GM12874 (cell line): ENCODE measurements at regions not wholly inside any gene's neighbourhood (a gene's known extent, or its start where the extent isn't known, plus 50 kb on each side); places are given as distances from the start of the nearest gene placed in this dataset.

Source experiments
- TF ChIP-seq, protein P1 (sequence below): IDR thresholded peaks from 2 replicates; pipeline ENCODE4 v1.5.1; 2011; ENCODE audit warnings: low read depth, mild to moderate bottlenecking, control low read depth, low read length, moderate library complexity; ENCODE audit not compliant: insufficient read depth

DNA sequence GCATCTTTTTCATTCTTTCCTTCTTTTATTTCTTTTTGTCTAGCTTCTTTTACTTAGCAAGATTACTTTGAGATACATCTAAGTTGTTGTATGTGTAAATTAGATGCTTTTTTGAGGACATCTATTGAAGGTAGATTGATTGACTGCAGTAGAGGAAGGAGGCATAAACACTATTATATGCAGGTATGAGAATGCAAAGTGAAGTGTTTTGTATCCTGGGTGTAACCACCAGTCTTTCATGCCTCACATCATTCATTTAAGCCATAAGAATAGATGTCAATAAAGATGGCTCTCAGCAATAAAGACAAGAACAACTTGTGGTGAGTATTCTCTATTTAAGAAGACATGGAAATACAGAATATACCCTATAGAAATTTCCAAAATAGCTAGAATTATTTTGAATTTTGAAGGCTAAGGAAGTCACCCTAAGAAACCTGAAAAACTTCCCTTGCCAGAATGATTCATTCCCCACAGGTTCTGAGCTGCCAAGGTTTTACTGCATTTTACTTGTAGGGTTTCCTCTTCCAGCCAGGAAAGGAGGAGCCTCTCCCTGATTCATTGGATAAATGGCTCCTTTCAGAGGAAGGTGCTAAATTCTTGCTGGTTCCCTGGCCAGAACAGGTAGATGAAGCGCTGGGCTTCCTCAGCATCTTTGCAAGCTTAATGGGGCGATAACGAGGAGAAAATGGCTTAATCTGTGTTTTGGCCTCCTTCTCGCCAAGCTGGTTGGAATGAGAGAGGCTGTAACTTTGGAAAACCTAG, 279.8 kb upstream of the SLC14A2 start:
- TF ChIP-seq, protein P1, sequence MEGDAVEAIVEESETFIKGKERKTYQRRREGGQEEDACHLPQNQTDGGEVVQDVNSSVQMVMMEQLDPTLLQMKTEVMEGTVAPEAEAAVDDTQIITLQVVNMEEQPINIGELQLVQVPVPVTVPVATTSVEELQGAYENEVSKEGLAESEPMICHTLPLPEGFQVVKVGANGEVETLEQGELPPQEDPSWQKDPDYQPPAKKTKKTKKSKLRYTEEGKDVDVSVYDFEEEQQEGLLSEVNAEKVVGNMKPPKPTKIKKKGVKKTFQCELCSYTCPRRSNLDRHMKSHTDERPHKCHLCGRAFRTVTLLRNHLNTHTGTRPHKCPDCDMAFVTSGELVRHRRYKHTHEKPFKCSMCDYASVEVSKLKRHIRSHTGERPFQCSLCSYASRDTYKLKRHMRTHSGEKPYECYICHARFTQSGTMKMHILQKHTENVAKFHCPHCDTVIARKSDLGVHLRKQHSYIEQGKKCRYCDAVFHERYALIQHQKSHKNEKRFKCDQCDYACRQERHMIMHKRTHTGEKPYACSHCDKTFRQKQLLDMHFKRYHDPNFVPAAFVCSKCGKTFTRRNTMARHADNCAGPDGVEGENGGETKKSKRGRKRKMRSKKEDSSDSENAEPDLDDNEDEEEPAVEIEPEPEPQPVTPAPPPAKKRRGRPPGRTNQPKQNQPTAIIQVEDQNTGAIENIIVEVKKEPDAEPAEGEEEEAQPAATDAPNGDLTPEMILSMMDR = no peak

DNA sequence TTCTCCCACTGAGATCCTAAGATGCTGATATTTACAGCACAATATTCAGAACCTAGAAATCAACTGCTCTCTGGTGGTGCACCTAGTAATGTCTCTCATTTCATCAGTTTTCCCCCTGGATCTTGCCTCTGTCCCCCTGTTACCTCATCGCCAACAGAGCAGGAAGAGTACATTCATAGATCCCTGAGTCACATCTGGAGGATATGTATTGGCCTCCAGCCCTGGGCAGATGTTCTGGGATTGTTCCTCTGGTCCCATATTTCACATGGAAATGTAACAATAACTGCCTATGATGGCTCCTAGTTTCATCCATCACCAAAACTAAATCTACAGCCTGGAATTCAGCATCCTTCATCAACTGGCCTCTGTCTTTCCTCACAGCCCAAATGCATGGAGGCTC, 278.8 kb upstream of the SLC14A2 start:
- TF ChIP-seq, protein P1 = no peak

DNA sequence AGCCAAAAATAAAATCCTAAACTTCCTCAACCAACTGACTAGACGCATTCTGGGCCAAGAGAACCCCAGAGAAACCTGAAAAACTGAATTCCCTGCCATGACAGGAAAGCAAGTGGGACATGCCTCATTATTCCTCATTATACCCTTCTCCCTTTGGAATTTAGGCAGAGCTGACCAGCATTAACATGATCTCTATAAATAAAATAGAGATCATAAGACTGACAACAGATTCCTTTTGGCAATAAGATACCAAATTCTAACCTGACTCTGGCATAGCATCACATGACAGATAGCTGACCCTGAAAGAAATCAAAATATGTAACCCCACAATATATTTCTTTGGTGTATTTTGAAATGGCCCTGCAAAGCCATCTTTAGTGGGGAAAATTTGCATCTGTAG, 277.8 kb upstream of the SLC14A2 start:
- TF ChIP-seq, protein P1 = no peak

DNA sequence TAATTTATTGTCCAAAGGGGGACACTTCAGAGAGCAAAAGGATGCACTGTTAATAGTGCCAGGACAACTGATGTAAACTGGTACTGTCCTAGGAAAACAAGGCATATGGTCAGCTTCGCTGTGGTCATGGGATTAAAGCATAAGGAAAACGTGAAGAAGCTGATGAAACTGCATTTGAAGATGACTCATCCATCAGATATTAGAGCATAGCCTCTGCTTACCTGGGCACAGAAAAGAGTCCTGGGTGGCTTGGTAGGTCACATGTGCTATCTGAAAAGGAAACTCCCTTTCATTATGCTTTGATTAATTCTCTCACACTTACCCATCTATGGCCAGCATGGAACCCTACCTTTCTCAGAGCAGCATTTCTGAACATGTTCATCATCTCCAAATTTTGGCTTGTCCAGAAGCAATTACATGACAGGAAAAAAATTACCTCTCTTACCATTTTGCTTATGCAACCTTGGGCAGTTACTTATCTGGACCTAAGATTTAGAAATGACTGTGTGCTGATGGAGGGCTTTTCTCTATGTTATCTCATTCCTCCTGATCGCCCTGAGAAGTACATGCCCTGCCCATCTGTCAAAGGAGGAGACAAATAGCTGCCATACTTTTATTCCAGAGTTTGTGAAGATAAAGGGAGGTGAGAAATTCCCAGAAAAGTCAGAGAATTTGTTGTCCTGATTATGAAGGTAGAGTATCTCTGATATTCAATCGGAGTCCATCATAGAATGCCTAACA, 275.3 kb upstream of the SLC14A2 start:
- TF ChIP-seq, protein P1 = no peak

DNA sequence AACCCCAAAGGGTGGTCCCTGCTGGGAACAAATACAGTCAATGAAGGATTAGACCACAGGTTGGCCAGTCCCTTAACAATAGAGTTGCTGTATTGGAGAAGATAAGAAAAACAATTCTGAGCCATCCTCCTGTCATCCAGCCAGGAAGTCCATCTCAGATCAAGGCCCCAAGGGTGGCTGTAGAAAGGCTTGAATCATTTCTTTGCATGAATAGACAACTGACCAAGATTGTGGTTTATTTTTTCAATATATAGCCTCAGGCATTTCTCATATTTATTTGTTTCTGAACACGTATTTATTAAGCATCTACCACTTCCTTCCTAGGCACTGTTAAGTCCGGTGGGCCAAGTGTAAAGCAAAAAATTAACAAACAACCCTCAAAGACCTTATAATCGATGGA, 274.4 kb upstream of the SLC14A2 start:
- TF ChIP-seq, protein P1 = no peak

DNA sequence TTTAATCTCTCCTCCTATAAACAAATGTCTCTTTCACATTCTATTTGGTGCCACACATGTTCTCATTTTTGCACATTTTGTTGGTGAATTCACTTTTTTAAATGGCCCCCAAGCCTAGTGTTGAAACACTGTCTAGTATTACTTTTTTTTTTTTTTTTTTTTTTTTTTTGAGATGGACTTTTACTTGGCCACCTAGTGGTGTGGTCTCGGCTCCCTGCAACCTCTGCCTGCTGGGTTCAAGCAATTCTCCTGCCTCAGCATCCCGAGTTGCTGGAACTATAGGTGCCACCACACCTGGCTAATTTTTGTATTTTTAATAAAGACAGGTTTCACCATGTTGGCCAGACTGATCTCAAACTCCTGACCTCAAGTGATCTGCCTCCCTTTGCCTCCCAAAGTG, 273.8 kb upstream of the SLC14A2 start:
- TF ChIP-seq, protein P1 = no peak

DNA sequence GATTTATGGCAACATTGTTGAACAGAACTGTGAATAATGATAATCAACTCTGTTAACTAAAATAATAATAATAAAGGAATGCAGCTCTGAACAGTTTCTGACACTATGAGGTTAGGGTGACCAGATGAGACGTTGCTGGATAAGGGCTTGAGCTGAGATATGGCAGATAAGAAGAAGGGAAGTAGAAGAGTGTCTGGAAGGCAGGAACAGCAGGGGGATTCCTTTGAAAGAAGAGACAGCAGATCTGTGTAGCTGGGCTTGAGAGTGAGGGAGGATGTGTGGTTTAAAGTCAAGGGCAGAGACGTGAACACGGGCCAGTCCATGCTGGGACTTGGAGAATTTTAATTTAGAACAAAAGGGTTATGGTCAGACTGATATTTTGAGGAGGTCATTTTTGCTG, 273.1 kb upstream of the SLC14A2 start:
- TF ChIP-seq, protein P1 = no peak
